GM20000 (cell line): ENCODE measurements at regions not wholly inside any gene's neighbourhood (a gene's known extent, or its start where the extent isn't known, plus 50 kb on each side); places are given as distances from the start of the nearest gene placed in this dataset.

Experiments
- DNase-seq: peaks from one replicate; pipeline ENCODE4 v3.0.0; 2012; ENCODE audit warnings: low spot score
- TF ChIP-seq, protein P1 (sequence below): IDR thresholded peaks from 2 replicates; pipeline ENCODE4 v1.5.1; 2012; ENCODE audit warnings: mild to moderate bottlenecking, control low read depth; ENCODE audit errors: extremely low read depth, missing control alignments

DNA sequence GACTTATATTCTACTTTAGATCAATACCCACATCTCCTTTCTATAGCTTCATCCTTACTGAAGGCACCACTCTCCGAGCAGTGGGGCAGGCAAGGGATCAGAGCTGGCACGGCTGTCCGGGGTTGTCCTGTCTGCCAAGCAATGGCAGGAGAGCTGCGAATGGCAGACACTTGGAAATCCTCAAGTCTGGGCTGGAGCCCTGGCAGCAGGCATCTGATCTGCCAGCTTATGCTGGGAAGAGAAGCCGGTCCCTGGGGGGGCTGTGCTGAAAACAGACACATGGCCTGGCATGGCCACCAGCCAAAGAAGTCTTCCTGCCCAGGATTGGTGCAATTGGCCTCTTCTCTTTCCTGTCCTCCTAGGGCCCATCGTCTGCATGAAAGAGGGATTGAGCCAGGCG is 280.2 kb upstream of the PWP1 start:
- no peak for DNase-seq
- TF ChIP-seq, protein P1, sequence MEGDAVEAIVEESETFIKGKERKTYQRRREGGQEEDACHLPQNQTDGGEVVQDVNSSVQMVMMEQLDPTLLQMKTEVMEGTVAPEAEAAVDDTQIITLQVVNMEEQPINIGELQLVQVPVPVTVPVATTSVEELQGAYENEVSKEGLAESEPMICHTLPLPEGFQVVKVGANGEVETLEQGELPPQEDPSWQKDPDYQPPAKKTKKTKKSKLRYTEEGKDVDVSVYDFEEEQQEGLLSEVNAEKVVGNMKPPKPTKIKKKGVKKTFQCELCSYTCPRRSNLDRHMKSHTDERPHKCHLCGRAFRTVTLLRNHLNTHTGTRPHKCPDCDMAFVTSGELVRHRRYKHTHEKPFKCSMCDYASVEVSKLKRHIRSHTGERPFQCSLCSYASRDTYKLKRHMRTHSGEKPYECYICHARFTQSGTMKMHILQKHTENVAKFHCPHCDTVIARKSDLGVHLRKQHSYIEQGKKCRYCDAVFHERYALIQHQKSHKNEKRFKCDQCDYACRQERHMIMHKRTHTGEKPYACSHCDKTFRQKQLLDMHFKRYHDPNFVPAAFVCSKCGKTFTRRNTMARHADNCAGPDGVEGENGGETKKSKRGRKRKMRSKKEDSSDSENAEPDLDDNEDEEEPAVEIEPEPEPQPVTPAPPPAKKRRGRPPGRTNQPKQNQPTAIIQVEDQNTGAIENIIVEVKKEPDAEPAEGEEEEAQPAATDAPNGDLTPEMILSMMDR = no peak

DNA sequence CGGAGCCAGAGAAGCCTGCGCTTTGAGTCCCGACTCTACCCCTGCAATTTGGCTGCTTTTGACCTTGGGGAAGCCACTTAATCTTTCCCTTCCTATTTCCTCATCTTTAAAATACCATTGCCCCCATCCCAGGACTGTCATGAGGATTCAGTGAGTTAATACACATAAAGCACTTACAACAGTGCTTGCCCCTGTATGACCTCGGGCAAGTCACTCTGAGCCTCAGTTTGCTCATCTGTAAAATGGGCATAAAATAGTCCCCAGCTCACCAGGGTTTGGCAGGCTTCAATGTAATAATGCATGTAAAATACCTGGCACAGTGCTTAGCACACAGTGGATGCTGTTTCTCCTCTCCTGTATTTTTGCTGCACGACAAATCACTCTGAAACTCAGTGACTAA is 278.7 kb upstream of the PWP1 start:
- TF ChIP-seq, protein P1 = no peak
- DNase-seq = no peak

DNA sequence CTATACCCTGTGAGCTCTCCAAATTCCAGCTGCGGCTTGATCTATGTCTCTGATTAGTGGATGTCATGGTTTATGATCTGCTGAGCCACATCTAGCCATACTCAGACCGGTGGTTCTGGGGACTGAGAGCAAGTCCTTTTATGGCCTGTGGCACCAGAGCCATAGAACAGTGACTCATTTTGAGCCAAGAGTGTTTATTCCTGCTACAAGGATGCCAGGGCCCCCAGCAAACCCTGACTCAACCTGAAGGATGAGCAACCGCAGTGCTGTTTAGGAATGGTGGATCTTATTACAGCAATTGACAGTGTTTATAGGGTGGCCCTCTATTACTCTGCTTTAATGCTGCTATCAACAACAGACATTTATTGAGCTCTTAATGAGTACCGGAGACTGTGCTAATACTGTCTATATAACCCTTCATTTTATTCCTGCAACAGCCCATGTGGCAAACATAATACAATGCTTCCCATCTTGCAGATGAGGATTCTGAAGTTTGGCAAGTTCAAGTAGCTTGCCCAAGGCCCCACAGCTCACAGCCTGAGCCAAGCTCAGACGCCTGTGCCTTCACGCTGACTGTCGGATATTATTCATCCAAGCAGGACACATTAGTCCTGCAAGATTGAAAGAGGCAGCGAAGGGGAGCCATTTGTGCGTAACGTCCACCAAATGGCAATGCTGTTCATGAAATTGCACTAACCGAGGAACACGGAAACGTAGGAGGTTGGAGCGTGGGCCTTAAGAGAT is 273.6 kb upstream of the PWP1 start:
- TF ChIP-seq, protein P1 = no peak
- DNase-seq = no peak

DNA sequence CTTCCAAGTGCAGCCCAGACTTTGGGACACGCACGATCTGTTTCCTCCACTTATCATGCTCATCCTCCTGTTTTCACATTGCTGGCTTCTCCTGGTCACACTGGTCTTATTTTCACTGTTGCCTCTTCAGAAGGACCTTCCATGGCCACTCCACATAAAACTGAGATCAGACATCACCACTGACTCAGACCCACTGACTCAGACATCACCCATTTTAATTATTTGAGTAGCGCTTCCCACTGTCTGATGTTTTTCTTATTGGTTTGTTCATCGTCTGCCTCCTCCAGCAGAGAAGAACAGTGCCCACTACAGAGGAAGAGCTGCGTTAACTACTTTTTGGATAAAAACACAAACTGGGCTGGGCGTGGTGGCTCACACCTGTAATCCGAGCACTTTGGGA is 270.5 kb upstream of the PWP1 start:
- TF ChIP-seq, protein P1 = no peak
- DNase-seq = no peak

DNA sequence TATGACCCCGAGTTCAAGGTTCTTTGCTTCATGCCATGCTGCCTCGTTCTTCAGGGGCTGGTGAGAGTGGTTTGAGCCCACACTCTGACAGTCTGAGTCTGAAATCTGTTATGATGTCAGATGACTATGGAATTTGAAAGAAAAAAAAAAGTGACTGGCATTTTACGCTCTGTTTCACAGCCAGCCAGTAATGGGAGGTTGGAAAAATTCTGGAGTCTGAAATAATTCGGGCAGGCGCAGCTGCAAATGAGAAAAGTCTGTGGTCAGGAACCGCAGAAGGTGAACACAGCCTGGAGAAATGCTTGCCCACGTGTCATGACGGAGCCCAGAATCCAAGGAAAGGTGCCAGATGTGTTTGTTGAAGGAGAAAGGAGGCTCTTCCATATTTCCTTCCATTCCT is 269.8 kb upstream of the PWP1 start:
- TF ChIP-seq, protein P1 = no peak
- no peak for DNase-seq

DNA sequence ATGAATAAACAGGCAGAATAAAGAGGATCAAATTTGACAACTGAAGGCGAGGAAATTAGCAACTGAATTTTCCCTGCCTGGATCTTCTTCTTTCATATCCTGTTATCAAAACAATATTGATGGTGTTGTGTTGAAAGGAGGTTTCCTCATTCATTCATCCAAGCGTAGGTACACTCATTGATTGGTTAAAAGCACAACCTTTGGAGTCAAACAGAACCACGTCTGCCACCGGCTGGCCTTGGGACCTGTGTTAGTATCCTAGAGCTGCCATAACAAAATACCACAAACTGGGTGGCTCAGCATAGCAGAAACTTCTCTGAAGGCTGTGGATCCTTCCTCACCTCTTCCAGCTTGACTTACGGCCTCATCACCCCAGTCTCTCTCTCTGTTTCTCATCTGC is 268.6 kb upstream of the PWP1 start:
- DNase-seq = no peak
- TF ChIP-seq, protein P1 = no peak

DNA sequence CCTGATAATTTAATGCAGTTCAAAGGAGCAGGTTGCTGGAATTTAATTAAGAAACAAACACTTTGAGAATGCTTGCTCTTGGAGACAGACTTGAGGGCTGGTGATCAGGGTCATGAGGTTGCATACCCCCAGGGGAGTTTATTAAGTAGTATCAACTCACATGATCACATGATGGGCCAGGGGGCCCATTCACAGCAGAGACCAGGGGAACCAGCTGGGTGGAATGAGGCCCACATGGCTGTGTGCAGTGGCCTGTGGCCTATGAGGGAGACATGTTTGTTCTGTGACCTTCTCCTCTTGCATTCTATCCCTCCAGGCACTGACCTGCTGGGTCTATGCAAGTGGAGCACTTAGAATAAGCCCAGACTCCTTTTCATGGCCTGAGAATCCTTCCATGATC is 266.6 kb upstream of the PWP1 start:
- TF ChIP-seq, protein P1 = no peak
- no peak for DNase-seq
